NOMO-1 treated with dmso at 0.1 percent for 144 hours (cell line): ENCODE measurements at regions not wholly inside any gene's neighbourhood (a gene's known extent, or its start where the extent isn't known, plus 50 kb on each side); places are given as distances from the start of the nearest gene placed in this dataset.
A peak's percentile ranks its signal among the peaks of the same experiment; 100 is the strongest.

Experiments used
- DNase-seq: peaks from one replicate; lab custom pipeline; 2025; ENCODE audit not compliant: unreplicated experiment; lab: John Stamatoyannopoulos, UW

- no peak for DNase-seq
These were observed 464.1 kb downstream of the TNS1 start for GRCh38 chr2:217538719-217539118.

- no peak for DNase-seq
These were observed 466.7 kb downstream of the TNS1 start for GRCh38 chr2:217535957-217536708.

DNA sequence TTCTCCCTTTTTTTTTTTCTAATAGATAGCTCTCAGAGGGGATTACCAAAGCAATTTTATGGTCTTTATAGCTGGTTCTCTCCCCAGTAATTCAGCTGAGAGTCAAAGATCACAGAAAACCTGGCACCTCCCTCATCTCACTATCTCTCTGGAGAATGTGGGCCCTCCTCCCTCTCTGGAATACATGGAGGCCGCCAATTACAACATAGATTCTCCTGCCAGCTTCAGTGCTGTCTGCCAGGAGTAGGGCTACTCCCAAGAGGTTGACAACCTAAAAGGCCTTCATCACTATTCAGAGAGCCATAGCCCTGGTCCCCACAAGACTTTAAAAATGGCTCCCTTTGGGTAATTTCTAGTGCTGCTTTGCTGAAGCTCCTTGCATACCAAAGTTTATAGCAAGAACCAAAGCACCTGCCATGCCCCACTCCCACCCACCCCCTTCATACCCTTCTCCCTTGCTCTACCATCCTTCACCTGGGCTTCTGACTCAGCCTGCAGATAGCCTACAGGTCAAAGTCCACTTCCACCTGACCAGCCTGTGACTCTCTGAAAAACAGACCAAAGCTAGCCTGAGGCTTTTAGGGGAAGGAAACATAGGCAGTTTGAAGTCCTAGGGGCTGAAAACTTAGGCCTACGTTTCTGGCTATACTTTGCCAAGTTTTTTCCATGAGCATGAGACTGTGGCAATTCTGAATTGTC lies 472.3 kb downstream of the TNS1 start:
- no peak for DNase-seq

GRCh38 chr2:217529271-217529670 lies 473.5 kb downstream of the TNS1 start:
- DNase-seq: no peak

DNA sequence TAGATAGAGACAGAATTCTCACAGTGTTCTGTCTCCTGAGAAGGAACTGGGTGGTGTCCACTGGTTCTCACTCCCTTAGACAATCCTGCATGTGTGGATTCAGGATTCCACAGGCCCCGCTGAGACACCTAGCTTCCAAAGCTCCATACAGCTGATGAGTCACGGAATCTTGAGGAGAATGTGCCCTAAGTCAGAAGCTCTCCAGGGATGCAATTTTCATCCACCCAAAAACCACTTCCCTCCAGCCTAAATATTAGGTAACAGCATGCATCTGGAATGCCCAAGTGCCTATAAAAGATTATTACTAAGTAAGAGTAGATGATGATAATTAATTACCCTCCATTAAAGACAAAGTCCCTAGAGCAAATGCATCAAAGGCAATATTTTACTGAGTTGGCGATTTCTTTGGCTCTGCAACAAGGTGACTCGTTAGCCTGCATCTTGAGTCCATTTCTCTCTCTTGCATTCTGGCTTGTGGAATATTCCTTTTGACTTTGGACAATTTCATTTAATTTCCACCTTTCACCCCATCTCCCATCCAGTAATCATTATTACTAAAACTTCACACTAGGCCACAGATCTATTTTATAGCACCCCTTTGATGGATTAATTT lies 475.1 kb downstream of the TNS1 start:
- DNase-seq: no peak

- DNase-seq: no peak
These were observed 477.7 kb downstream of the TNS1 start for GRCh38 chr2:217525076-217525475.

- no peak for DNase-seq
These were observed 479.5 kb downstream of the TNS1 start for GRCh38 chr2:217523286-217523685.

DNA sequence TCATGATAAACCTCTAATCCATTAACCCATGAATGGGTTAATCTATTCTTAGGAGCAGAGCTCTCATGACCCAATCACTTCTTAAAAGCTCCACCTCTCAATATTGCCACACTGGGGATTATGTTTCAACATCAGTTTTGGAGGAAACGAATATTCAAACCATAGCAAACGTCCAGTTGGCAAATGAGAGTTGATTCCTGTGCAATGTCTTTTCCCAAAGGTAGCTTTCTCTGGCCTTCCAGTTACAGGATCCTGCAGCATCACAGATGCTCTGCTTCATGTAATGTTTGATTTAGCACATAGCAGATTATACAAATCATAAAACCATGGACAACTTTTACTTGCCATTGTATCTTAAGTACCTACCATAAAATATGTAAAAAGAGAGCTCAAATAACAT lies 481.0 kb downstream of the TNS1 start:
- DNase-seq: peak; percentile 40

DNA sequence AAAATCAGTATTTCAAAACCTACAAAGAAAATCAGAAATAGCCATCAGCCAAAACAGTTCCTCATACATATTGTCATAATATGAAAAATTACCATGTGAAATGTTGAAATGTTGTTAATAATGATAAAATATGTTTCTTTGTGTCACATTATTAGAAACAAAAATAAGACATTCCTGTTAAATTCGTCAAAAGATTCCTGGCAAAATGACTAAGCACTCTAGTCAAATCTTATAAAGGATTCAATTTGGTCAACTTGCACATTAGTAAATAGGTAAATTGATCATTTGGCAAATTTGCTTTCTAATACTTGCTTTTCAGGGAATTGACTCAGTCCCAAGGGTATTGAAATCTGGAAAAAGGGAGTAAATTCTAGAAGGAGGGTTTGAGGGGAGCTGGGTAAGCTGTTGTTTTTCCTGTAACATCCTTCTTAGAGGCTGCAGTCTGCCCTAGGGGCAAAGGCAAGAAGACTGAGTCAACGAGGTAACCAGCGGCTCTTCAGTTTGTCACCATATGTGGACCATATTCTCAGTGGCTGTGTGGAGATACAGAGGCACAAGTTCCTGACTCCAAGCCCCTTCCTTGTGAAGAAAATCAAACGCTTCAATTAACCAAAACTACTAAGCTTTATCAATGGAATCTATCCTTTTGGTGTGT lies 482.3 kb downstream of the TNS1 start:
- DNase-seq: no peak

DNA sequence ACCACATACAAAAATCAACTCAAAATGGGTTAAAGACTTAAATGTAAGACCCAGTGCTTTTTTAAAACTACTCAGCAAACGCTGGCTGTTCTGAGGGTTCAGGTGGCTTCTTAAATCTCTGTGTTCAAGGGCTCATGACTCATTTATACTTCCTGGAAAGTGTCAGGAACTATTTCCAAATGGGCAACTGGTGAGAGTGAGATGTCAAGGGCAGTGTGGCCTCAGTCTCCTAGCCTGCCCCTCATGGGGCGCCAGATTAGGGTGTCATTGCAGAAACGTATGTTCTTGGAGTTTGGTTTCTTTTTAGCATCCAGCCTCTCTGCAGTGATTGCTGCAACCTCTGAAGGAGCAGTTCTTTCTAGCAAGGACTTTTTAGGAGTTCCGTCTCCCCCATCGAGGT lies 485.4 kb downstream of the TNS1 start:
- DNase-seq: no peak

- no peak for DNase-seq
These were observed 487.0 kb downstream of the TNS1 start for GRCh38 chr2:217515615-217516309.

GRCh38 chr2:217513258-217513657 lies 489.5 kb downstream of the TNS1 start:
- DNase-seq: no peak

DNA sequence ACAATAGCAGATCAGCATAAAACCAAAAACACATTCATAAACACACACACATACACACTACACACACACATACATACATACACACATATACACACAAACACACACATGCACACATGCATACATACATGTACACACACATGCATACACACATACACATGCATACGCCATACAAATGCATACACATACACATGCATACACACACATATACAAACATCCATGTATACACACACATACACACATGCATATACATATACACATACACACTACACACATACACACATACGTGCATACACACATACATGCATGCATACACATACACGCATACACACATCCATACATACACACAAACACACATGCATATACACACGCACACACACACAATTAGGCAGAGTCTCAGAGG lies 490.1 kb downstream of the TNS1 start:
- no peak for DNase-seq

GRCh38 chr2:217512259-217512658 lies 490.5 kb downstream of the TNS1 start:
- DNase-seq: no peak

DNA sequence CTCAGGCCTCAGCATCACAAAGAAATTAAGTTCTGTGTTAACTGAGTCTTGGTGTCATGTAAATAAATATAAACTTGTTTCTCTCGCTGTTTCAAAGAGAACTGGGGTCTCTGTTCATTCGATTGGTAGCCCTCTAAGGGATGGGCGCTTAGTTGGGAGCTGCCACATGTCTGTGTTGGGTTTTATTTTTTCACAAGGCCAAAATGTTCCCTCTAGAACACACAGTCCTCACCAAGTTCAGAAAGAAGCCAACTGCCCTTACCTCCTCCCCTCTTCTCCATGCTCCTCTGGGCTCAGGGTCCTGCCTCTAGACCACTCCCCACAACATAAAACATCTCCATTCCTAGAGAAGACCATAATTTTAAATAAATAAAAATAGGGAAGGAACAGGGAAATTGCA lies 490.9 kb downstream of the TNS1 start:
- no peak for DNase-seq

GRCh38 chr2:217510771-217511291 lies 492.0 kb downstream of the TNS1 start:
- peak; percentile 64 for DNase-seq

DNA sequence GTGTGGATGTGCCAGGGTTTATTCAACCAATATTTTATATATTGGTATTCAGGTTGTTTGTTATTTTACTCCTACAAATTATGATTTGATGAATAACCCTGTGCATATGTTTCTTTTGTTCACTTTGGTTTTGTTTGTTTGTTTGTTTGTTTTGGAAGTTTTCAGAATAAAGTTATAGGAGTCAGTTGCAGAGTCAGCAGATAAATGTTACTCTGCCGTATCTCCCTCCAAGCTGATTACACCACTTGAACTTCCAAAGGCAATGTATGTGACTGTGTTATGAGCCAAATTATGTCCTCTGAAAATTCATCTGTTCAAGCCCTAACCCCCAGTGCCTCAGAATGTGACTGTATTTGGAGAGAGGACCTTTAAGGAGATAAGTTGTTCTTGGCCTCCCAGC lies 497.5 kb downstream of the TNS1 start:
- DNase-seq: no peak

DNA sequence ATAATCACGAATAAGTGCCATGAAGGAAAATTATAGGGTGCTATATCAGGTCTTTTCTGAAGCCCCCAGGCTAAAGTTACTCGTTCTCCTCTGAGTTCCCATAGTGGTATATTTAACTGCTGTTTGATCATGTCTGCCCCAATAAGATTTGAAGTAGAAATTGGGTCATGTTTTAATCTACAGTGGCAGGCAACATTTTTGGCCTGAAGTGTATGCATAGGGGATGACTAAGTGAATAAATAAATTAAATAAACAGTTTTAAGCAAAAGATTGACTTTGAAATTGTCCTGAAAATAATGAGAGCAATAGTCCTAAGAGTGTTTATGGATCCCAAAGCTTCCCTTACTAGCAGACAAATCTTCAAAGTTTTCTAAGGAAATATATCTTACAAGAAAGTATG lies 500.9 kb downstream of the TNS1 start:
- DNase-seq: no peak

- DNase-seq: no peak
These were observed 504.9 kb downstream of the TNS1 start for GRCh38 chr2:217497843-217498377.

DNA sequence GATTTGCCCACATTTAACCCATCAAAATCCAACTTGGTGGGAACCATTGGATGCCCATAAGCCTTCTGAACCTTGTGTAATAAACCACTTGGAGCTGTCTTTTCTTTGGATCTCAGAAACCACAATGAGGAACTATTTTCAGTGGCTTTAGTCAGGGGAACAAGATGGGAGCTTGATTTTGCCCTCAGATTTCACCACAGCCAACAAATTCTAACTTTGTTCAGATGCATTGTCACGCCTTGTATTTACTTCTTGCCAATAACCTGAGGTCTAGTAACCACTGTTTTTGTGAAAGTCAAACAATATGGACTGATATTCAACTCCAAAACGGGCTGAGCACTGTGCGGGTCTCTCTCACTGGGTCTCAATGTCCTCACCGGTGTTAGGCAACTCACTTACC lies 508.2 kb downstream of the TNS1 start:
- peak; percentile 50 for DNase-seq

DNA sequence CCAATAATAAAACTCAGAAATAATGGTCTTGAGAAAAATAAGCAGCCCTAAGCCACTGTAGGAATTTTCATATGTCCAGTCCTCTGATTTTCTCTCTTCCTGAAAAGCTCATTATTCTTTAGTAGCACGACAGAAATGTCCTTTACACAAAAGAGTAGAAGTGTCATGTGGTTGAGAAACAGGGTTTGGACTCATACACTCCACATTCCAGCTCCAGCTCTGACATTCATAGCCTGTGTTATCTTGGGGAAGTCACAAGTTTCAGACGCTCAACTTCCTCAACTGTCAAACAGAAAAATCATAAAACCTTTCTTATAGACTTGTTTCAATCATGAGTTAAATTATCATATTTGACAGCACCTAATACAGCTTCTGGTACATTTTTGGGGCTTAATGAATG lies 511.5 kb downstream of the TNS1 start:
- DNase-seq: peak; percentile 28
